K562 (cell line): ENCODE measurements at regions not wholly inside any gene's neighbourhood (a gene's known extent, or its start where the extent isn't known, plus 50 kb on each side); places are given as distances from the start of the nearest gene placed in this dataset.
A peak's percentile ranks its signal among the peaks of the same experiment; 100 is the strongest.

ENCODE experiments used
- ARNT ChIP-seq, 2 experiments: fragments of 450-650 bp; IDR thresholded peaks; 2 replicates each; pipeline ENCODE4 v1.6.1; 2016; ENCODE audit warnings: mild to moderate bottlenecking in 1 of 2
- CHCHD3 ChIP-seq: fragments of 250-450 bp; sonication (Bioruptor Pico); IDR thresholded peaks from 2 replicates; pipeline ENCODE4 v2.1.2; 2022; ENCODE audit warnings: mild to moderate bottlenecking
- CTCF ChIP-seq, 3 experiments: IDR thresholded peaks in 2 of 3; conservative IDR thresholded peaks in 1 of 3; 2 replicates each; pipeline ENCODE4 v1.5.1; 2011 to 2012; ENCODE audit warnings: low read length in 3 of 3, mild to moderate bottlenecking in 3 of 3, control low read depth in 2 of 3, improper control_type of control experiment in 1 of 3, inconsistent platforms in 1 of 3, low read depth in 1 of 3, mixed read lengths in 1 of 3, moderate library complexity in 1 of 3; ENCODE audit not compliant: insufficient read depth in 2 of 3
- EP400 ChIP-seq: fragments of 450-650 bp; IDR thresholded peaks from 2 replicates; pipeline ENCODE4 v1.6.1; 2017; ENCODE audit warnings: antibody characterized with exemption, mild to moderate bottlenecking, moderate library complexity
- FOXA1 ChIP-seq: fragments of 450-650 bp; IDR thresholded peaks from 2 replicates; pipeline ENCODE4 v1.6.1; 2016; ENCODE audit warnings: mild to moderate bottlenecking, borderline replicate concordance
- KLF13 ChIP-seq: fragments of 450-650 bp; IDR thresholded peaks from 2 replicates; pipeline ENCODE4 v1.6.1; 2016; ENCODE audit warnings: missing genetic modification characterization, low read depth, mild to moderate bottlenecking, missing compliant biosample characterization, moderate library complexity, borderline replicate concordance
- MYBL2 ChIP-seq, 2 experiments: fragments of 450-650 bp in 1 of 2; sonication (generic) in 1 of 2; formaldehyde crosslinking in 1 of 2; IDR thresholded peaks; 2 replicates each; pipeline versions ENCODE4 v1.6.1 to v1.8.1; 2017 to 2022; ENCODE audit warnings: borderline replicate concordance in 1 of 2, inconsistent platforms in 1 of 2, low read depth in 1 of 2, mild to moderate bottlenecking in 1 of 2, missing genetic modification reagents in 1 of 2, moderate library complexity in 1 of 2
- SMARCC2 ChIP-seq: fragments of 450-650 bp; IDR thresholded peaks from 2 replicates; pipeline ENCODE4 v1.6.1; 2017; ENCODE audit warnings: antibody characterized with exemption, moderate library complexity, mild to moderate bottlenecking, low read depth
- SP2 ChIP-seq: IDR thresholded peaks from 2 replicates; pipeline ENCODE4 v1.6.1; 2011; ENCODE audit warnings: mild to moderate bottlenecking, low read depth, low read length, moderate library complexity; ENCODE audit not compliant: poor library complexity, severe bottlenecking; ENCODE audit errors: extremely low read depth
- TBP ChIP-seq: optimal IDR thresholded peaks from 2 replicates; pipeline ENCODE3; 2011; ENCODE audit warnings: low read depth, low read length, improper control_type of control experiment
- TCFL5 ChIP-seq: fragments of 250-450 bp; sonication (Bioruptor Pico); conservative IDR thresholded peaks from 2 replicates; pipeline ENCODE4 v1.6.1; 2021; ENCODE audit warnings: mild to moderate bottlenecking, moderate library complexity, matching md5 sums
- ZFX ChIP-seq: sonication (generic); formaldehyde crosslinking; IDR thresholded peaks from 2 replicates; pipeline ENCODE4 v1.8.0; 2022; ENCODE audit warnings: mild to moderate bottlenecking, missing genetic modification reagents, moderate library complexity
- ZNF239 ChIP-seq: fragments of 250-450 bp; sonication (Bioruptor Pico); IDR thresholded peaks from 2 replicates; pipeline ENCODE4 v1.4.0; 2020; ENCODE audit warnings: mild to moderate bottlenecking
- ZNF740 ChIP-seq, 3 experiments: fragments of 200-800 bp in 1 of 3; sonication (Bioruptor generic) in 1 of 3; sonication (generic) in 1 of 3; formaldehyde crosslinking in 1 of 3; IDR thresholded peaks; 2 replicates each; pipeline versions ENCODE4 v1.6.1 to v1.8.0; 2016 to 2022; ENCODE audit warnings: mild to moderate bottlenecking in 2 of 3, missing compliant biosample characterization in 2 of 3, missing genetic modification characterization in 2 of 3, missing genetic modification reagents in 1 of 3

GRCh38 chr6:90369024-90369519 lies 72.4 kb upstream of the BACH2 start (continued):
- TF ChIP-seq ARNT (IDR thresholded peaks at IDR 0.05), result peak in 1 of 2 experiments; percentile 69; a peak in 1 of 4 replicates
- no peak for TF ChIP-seq TBP
- TF ChIP-seq MYBL2 (IDR thresholded peaks at IDR 0.05; ENCODE audit: low read depth), result no peak
- no peak for TF ChIP-seq MYBL2 (CRISPR knock-in tag; IDR thresholded peaks at IDR 0.05; ENCODE audit: borderline replicate concordance)
- TF ChIP-seq EP400, result peak; percentile 55; the same call in 1 of the 2 replicates
- TF ChIP-seq CHCHD3, result no peak
- no peak for TF ChIP-seq TCFL5 (CRISPR knock-in tag)
- TF ChIP-seq KLF13 (tag), result no peak
- TF ChIP-seq CTCF (IDR thresholded peaks at IDR 0.05 in 2 of 3, conservative IDR thresholded peaks at IDR 0.05 in 1 of 3; ENCODE audit: insufficient read depth in 2 of 3, low read depth in 1 of 3, low read length in 3 of 3), result no peak
- TF ChIP-seq ZFX (CRISPR knock-in tag), result peak; percentile 76
- TF ChIP-seq ZNF239 (CRISPR knock-in tag), result no peak
- no peak for TF ChIP-seq ZNF740 (CRISPR knock-in tag; IDR thresholded peaks at IDR 0.05)
- TF ChIP-seq ZNF740 (tag; IDR thresholded peaks at IDR 0.05), result no peak
- no peak for TF ChIP-seq SP2
- peak; percentile 98 for TF ChIP-seq SMARCC2
- no peak for TF ChIP-seq FOXA1
